GM18508 (cell line): ENCODE measurements at regions not wholly inside any gene's neighbourhood (a gene's known extent, or its start where the extent isn't known, plus 50 kb on each side); places are given as distances from the start of the nearest gene placed in this dataset.
"Not testable (repeated sequence)": the region's sequence is repeated elsewhere in the genome, so short reads cannot be mapped to it uniquely, and the experiment has no call there.

ENCODE experiments used
- ATAC-seq: cut with Tn5 transposase; IDR thresholded peaks from one replicate; pipeline ENCODE4 v1.9.1; 2021; ENCODE audit warnings: moderate number of reproducible peaks; ENCODE audit not compliant: insufficient read depth, unreplicated experiment

- ATAC-seq: no peak
Observed at GRCh38 chr4:13678186-13678924, 50.8 kb upstream of the BOD1L1 start.

GRCh38 chr4:13681570-13681969 is 54.0 kb upstream of the BOD1L1 start:
- no peak for ATAC-seq

GRCh38 chr4:13694256-13694655 is 66.7 kb upstream of the BOD1L1 start:
- ATAC-seq: no peak

DNA sequence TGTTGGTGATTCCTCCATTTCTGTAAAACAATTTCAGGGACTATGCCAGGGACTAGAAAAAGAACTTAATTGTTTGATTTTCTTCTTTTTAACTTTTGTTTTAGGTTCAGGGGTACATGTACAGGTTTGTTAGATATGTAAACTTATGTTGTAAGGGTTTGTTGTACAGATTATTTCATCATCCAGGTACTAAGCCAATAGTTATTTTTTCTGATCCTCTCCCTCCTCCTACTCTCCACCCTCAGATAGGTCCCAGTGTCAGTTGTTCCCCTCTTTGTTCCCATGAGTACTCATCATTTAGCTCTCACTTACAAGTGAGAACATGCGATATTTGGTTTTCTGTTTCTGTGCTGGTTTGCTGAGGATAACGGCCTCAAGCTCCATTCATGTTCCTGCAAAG is 70.8 kb upstream of the BOD1L1 start:
- no peak for ATAC-seq

- no peak for ATAC-seq
Observed at GRCh38 chr4:13700021-13700857, 72.7 kb upstream of the BOD1L1 start.

DNA sequence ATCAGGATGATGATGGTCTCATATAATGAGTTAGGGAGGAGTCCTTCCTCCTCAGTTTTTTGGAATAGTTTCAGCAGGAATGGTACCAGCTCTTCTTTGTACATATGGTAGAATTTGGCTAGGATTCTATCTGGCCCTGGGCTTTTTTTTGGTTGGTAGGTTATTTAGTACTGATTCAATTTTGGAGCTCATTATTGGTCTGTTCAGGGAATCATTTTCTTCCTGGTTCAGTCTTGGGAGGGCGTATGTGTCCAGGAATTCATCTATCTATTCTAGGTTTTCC is 73.3 kb upstream of the BOD1L1 start:
- not testable (repeated sequence) for ATAC-seq

DNA sequence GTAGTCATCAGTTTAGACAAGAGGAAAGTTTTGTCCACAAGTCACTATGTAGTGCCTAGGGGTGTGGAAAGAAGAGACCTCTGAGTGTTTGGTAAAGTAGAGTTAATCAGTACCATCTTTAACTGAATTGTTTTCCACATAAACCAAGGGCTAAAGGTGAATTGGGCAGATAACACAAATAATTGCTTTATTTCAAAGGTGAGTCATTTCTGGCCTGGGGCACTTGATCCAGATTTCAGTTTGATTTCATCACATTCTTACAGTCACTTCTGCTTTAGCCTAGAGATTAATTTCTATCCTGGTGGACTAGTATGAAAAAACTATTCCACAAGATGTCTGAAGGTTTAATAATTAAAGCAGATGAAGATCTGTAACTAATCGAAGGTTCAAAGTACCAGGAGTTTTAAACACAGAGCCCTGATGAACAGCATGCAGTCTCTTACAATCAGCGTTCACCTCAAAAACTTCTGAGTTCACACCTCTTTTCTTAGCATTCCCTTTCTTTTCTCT is 74.5 kb upstream of the BOD1L1 start:
- no peak for ATAC-seq

- ATAC-seq: no peak
Observed at GRCh38 chr4:13703096-13703495, 75.6 kb upstream of the BOD1L1 start.

- ATAC-seq: no peak
Observed at GRCh38 chr4:13704035-13704434, 76.5 kb upstream of the BOD1L1 start.

GRCh38 chr4:13704761-13705160 is 77.2 kb upstream of the BOD1L1 start:
- no peak for ATAC-seq

- no peak for ATAC-seq
Observed at GRCh38 chr4:13705521-13706041, 78.1 kb upstream of the BOD1L1 start.

- ATAC-seq: no peak
Observed at GRCh38 chr4:13706120-13706519, 78.6 kb upstream of the BOD1L1 start.

- ATAC-seq: no peak
Observed at GRCh38 chr4:13706716-13707115, 79.2 kb upstream of the BOD1L1 start.

GRCh38 chr4:13710246-13710885 is 82.8 kb upstream of the BOD1L1 start:
- ATAC-seq: no peak

DNA sequence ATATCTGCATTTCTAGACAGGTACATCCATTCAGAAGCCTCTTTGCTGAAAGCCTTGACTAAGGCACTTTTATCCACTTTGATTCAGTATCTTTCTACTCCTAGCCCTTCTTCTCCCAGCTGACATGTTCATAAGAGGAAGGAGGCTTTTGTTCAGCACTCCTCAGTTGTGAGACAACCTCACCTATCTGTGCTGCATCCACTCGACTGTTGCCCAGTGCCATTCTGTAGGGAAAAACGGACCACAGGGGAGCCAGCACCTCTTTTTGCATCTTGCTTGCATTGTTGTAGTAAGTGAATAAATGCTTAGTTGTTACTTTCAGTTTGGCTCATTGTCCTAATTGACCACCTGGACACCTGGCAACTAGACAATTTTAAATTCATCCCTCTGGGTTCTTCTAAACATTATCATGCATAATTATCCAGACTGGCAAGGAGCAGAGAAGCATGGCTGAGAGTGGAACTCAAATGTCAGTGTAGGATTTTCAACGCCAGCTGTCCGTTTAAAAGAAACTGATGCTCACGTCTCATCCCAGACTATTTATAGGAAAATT is 83.8 kb upstream of the BOD1L1 start:
- ATAC-seq: no peak

DNA sequence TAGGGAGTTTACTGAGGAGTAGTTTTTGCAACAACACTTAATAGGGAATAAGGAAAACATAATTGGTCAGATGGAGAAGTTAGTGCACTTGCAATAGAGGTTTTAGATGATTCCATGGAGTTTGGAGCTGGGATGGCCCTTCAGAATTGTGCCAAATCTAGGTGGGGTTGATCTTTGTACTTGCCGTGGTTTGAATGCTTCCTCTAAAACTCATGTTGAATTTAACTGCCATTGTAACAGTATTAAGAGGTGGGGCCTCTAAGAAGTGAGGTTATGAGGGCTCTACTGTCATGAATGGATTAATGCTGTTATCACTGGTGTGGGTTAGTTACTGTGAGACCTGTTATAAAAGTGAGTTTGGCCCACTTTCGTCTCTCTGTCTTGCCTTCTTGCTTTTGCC is 94.4 kb upstream of the BOD1L1 start:
- ATAC-seq: no peak

DNA sequence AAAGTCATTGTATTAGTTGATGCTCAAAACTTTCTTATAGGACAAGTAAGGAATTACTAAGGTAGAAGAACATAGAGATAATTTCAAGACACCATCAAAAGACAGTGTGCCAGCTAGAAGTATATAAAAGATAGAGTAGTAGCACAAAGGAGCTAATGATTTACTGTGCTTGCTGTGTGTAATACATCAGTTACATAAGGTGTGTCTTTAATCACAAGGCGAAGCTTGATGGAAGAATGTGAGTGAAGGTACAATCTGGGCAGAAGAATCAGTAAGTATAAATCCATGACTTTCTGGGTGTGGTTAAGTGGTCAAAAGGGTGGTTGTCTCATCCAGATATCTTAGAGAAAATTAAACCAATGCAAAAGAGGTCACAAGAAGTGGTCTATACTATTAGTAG is 95.1 kb upstream of the BOD1L1 start:
- no peak for ATAC-seq

GRCh38 chr4:13728761-13729160 is 101.2 kb upstream of the BOD1L1 start:
- ATAC-seq: no peak

DNA sequence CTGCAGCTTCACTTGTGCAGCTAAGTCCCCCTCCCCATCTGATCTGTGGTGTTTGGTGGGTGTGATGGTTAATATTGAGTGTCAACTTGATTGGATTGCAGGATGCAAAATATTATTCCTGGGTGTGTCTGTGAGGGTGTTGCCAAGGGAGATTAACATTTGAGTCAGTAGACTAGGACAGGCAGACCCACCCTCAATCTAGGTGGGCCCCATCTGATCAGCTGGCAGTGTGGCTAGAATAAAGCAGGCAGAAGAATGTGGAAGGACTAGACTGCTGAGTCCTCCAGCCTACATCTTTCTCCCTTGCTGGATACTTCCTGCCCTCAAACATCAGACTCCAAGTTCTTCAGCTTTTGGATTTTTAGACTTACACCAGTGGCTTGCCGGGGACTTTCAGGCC is 103.5 kb upstream of the BOD1L1 start:
- no peak for ATAC-seq

DNA sequence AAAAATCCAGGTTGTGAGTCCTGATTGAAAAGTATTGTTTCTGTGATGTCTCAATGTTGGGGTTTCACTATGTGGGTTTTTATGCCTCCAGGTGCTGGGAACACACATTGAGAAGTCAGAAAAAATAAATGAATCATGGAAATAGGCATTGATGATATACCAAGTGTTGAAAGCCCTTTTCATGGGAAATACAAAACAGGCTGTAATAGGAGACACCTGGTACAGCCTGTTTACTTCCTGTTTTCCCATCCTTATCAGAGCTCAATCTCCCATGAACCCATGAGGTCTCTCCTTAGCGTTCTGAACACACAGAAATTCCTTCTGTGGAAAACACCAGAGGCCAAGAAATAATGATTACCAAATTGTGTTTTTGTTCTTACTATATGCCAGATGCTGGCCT is 106.3 kb upstream of the BOD1L1 start:
- no peak for ATAC-seq

GRCh38 chr4:13750594-13750993 is 123.1 kb upstream of the BOD1L1 start:
- no peak for ATAC-seq
